HG02870 (cell line): ENCODE measurements at regions not wholly inside any gene's neighbourhood (a gene's known extent, or its start where the extent isn't known, plus 50 kb on each side); places are given as distances from the start of the nearest gene placed in this dataset.
"Not testable (repeated sequence)": the region's sequence is repeated elsewhere in the genome, so short reads cannot be mapped to it uniquely, and the experiment has no call there.

Experiments
- ATAC-seq: cut with Tn5 transposase; IDR thresholded peaks from one replicate; pipeline ENCODE4 v1.9.1; 2021; ENCODE audit warnings: mild to moderate bottlenecking, moderate library complexity; ENCODE audit not compliant: unreplicated experiment

GRCh38 chr12:60630796-60631195 lies 1035.0 kb downstream of the SLC16A7 start:
- no peak for ATAC-seq

GRCh38 chr12:60644076-60644475 lies 1048.2 kb downstream of the SLC16A7 start:
- no peak for ATAC-seq

GRCh38 chr12:60666895-60667294 lies 1071.1 kb downstream of the SLC16A7 start:
- no peak for ATAC-seq

GRCh38 chr12:60672949-60673348 lies 1077.1 kb downstream of the SLC16A7 start:
- ATAC-seq, result no peak

- ATAC-seq, result no peak
Observed at GRCh38 chr12:60684988-60685655, 1089.3 kb downstream of the SLC16A7 start.

- ATAC-seq, result no peak
Observed at GRCh38 chr12:60689137-60689536, 1093.3 kb downstream of the SLC16A7 start.

GRCh38 chr12:60693019-60693626 lies 1097.3 kb downstream of the SLC16A7 start:
- no peak for ATAC-seq

- ATAC-seq, result no peak
Observed at GRCh38 chr12:60704171-60704914, 1108.5 kb downstream of the SLC16A7 start.

- ATAC-seq, result no peak
Observed at GRCh38 chr12:60710246-60710645, 1114.4 kb downstream of the SLC16A7 start.

- ATAC-seq, result no peak
Observed at GRCh38 chr12:60714141-60714900, 1118.5 kb downstream of the SLC16A7 start.

- no peak for ATAC-seq
Observed at GRCh38 chr12:60724475-60724874, 1128.6 kb downstream of the SLC16A7 start.

GRCh38 chr12:60724984-60725383 lies 1129.2 kb downstream of the SLC16A7 start:
- ATAC-seq, result no peak

GRCh38 chr12:60752589-60752988 lies 1156.8 kb downstream of the SLC16A7 start:
- peak; percentile 75 for ATAC-seq

GRCh38 chr12:60758224-60758623 lies 1162.4 kb downstream of the SLC16A7 start:
- ATAC-seq, result no peak

- no peak for ATAC-seq
Observed at GRCh38 chr12:60760965-60761364, 1165.1 kb downstream of the SLC16A7 start.

- not testable (repeated sequence) for ATAC-seq
Observed at GRCh38 chr12:60801166-60801565, 1205.3 kb downstream of the SLC16A7 start.

GRCh38 chr12:60803147-60803546 lies 1207.3 kb downstream of the SLC16A7 start:
- no peak for ATAC-seq

- ATAC-seq, result no peak
Observed at GRCh38 chr12:60805364-60805763, 1209.5 kb downstream of the SLC16A7 start.

- ATAC-seq, result no peak
Observed at GRCh38 chr12:60819794-60820193, 1224.0 kb downstream of the SLC16A7 start.

GRCh38 chr12:60822580-60822979 lies 1226.8 kb downstream of the SLC16A7 start:
- ATAC-seq, result no peak

GRCh38 chr12:60830381-60830780 lies 1234.6 kb downstream of the SLC16A7 start:
- no peak for ATAC-seq
